GM21390 (cell line): ENCODE measurements at regions not wholly inside any gene's neighbourhood (a gene's known extent, or its start where the extent isn't known, plus 50 kb on each side); places are given as distances from the start of the nearest gene placed in this dataset.
"Not testable (repeated sequence)": the region's sequence is repeated elsewhere in the genome, so short reads cannot be mapped to it uniquely, and the experiment has no call there.

Experiments
- ATAC-seq: cut with Tn5 transposase; IDR thresholded peaks from one replicate; pipeline ENCODE4 v1.9.1; 2021; ENCODE audit not compliant: unreplicated experiment

DNA sequence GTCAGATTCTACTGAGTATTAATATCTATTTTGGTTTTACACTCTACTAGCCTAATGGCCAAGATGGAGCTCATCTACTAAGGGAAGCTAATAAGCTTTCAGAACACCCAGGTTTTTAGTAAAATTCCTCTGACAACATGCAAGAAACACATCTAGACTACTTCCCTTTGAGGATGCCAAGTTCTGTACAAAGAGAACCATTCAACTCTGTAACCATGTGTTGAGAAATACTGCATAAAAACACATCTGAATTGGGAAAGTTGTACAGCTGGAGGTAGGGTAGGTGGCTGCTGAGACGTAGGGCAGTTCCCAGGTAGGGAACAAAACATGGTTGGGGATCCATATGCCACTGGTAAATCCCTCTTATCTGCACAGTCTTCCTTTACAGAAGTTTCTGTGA lies 66.2 kb downstream of the SC5D start:
- no peak for ATAC-seq

DNA sequence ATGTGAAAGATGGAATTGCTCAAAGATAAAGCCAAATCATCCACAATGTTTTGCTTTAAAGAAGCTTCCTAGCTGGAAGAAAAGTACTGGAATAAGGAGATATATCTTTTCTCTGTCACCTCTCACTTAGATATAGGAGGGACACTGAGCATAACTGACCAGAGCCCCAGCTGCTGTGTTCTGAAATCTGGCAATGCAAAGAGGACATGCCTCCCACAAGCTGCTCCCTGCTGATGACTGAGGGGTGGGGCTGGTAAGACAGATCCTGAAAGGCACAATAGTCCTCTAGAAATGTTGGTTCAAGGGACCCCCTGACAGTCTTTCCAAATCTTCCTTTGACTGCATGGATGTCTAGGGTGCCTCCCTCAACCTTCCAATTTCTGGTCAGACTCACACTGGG lies 67.0 kb downstream of the SC5D start:
- no peak for ATAC-seq

DNA sequence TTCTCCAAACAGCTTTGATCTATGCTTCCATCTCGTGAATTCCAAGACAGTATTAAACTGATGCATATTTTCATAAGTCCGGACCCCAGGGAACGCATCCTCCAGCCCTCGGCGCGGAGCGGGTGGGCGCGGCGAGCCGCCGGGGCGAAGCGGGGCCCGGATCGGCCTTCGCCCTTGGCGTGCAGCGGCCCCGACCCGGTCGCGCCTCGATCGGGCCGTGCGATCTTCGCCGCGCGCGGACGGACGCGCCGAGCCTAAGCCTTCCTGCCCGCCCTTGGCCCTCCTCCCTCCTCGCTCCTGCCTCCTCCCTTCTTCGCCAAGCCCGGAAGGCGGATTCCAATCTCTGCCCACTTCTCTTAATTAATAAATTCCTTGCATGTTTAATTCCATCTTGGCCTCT lies 70.4 kb downstream of the SC5D start:
- ATAC-seq, result not testable (repeated sequence)

DNA sequence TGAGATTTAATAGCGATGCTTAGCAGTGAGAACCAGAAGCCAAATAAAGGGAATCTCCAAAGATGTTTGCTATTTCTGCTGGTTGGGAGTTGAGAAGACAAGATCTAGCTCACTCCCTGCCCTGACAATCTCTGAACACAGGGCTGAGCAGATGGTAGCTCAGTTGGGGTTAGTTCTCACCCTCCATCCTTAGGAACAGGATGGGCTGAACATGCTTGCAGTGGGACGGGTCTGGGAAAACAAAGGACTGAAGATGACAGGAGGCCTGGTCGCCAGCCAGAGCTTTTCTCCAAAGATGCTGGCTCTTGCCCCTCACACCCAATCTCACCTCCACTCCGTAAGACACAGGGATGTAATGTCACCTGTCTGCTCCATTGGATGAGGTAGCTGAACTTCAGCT lies 72.7 kb downstream of the SC5D start:
- ATAC-seq, result no peak

DNA sequence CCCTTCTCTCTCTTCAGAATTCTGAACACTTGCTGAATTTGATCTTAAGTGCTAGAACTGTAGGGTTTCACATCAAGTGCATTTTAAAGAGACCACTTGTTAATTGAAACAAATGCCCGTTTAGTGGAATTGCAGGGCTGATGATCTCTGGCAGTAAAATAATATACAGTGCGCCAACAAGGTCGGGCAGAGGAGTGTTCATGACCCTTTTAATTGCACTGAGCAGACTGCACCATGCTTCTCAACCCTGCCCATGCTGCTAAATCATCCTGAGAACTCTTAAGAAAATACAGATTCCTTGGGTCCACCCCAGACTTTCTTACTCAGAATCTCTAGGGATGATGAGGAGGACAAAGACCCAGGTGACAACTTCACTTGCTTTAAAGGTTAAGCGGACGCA lies 73.5 kb downstream of the SC5D start:
- ATAC-seq, result no peak

DNA sequence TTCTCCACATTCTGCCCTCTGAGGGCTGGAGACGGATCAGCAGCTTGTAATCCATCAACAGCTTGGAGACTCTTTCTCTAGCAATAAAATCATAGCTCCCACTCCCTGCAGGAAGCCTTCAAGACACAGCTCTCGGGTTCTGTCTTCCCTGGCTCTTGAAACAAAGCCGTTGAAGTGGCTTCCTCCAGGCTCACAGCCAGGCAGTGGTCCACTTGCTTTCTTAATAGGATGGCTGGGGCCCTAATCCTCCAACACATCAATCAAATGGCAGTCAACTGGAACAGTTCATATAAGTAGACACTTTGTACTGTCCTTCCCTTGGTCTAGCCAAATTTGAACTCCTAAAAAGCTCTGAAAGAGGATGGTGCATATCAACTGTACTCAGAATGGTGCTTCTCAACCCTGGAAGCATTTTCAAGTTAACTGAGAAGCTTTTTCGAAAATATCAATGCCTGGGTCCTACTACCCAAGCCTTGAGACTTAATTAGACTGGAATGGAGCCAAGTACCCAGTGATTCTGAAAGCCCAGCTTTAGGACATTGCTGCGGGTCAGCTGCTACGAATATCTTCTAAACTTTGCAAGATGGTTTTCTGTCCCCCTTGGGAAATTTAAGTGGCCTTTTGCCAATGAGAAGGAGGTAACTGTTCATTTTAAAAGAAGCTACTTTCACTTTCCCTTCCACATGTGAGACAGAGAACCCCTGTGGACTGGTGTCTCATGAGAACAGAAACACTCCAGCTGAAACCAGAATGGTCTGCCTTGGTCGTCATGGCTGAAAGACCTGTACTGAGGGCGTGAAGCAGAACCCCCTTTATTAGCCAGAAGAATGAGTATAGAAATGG lies 74.7 kb downstream of the SC5D start:
- peak; percentile 95 for ATAC-seq

DNA sequence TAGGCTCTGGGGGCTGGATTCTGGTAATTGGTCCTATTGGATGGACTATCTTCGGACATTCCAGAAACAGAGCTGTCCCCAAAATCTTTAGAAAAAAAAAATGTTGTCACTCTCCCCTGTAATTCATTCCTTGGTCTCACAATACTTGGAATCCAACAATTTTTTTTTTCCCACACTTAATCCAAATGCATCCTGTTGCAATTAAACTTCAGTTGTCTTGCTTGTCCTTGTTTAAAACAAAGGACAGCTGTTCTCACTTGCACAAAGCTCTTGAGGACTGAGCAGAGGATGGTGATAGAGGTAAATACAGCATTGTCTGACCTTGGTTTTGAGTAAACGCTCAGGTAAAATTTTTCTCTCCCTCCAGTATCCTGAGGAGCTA lies 75.3 kb downstream of the SC5D start:
- ATAC-seq, result no peak

DNA sequence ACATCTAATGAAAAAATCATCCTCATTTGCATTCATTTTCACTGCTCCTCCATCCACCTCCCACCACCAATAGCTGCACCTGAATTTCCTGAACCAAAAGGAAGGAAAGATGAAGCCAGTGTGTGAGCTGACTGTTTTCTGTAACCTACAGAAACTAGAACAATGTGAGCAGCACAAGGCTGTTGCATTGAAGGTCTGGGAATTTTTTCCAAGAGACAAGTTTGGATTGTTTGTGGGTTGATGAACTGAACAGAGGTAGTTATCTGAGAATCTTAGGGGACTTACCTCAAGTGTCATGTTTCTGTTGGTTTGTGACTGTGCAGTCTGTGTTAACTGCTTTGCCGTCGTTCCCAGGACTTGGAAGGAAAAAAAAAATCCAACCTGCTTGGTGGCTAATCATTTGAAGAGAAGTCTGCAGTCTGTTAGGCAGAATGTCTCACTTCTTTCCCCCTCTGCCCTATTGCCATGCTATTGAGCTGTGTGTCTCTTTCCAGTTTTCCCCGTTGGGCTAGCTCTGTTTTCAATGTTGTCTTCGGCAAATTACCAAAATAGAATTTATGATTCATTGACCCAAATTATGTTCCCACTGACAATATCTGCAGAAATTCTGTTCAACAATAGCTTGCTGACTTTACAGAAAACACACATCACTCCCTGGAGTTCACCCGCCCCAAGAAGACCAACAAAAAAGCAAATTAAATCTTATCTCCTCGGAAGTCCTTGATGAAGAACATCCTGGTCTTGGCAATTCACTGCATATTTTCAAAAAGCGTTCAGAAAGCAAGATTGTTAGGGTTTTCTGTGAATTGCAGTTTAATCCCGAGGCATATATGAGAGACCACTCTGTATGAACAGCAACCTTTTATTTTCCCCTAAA lies 76.0 kb downstream of the SC5D start:
- no peak for ATAC-seq

DNA sequence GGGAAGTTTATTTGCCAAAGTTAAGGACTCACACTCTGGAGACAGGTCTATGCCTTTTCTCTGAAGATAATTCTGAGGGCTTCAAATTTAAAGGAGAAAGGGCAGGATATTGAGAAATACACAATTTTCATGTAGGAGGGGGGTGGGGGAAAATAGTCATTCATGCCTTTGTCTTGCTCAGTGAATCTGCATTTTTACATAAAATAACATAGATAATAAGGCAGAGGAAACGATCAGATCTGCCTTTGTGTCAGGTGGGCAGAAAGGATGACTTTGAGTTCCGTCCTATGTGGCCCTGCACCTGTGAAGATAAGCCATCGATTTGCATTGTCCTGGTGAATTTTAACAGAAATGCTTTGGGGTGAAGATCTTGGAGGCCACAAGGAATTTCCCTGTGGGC lies 76.8 kb downstream of the SC5D start:
- ATAC-seq, result no peak

DNA sequence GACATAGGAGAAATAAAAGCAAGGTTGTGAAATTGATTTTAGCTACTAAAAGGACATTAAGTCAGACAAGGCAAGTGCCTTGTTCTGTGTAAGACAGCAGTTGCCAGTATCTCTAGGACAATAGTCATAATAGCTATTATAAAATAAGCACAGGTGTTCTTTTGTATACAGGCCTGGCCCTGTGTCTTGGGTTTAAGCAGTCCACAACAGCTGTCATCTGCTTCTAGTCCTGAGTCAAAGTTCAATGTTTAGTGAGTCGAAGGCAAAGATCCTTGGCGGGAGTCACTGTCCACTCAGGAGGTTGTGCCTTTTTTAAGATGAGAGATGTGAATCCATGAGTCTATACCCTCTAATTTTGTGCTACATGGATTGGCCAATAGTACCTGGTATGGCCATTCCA lies 79.5 kb downstream of the SC5D start:
- ATAC-seq, result no peak

DNA sequence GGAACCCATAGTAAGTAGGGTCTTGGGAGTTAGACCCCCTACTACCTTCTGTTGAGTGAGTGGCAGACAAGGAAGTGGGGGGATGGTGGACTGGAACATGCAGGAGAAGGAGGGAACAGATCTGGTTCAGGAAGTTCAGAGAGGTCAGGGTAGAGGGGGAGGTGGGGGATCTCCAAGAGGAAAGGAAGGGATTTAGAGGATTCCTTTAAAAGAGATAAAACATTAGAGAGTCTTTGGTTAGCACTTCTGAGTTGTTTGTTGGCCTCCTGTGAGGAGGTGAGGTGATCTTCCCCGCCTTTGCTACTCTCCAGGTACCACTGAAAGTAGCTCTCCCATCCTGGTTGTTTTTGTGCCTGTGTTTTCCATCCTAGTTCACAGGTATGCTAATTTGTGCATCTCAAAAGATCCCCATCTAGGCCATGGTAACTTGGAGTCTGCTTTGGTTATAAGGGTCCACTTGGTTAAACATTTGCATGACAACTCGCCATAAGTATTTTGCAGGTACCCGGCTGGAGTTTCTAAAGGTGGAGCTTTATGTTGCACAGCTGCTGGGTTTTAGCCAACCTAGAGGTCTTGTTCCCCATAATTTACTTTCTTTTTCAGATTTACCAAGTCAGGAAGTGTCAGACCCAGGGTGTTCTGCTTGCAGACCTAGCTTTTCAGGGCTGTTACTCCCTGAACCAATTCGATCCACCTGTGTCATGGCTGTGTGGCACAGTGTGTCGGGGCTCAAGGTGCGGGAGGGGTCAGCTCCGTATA lies 79.3 kb upstream of the SORL1 start:
- ATAC-seq, result peak; percentile 88

DNA sequence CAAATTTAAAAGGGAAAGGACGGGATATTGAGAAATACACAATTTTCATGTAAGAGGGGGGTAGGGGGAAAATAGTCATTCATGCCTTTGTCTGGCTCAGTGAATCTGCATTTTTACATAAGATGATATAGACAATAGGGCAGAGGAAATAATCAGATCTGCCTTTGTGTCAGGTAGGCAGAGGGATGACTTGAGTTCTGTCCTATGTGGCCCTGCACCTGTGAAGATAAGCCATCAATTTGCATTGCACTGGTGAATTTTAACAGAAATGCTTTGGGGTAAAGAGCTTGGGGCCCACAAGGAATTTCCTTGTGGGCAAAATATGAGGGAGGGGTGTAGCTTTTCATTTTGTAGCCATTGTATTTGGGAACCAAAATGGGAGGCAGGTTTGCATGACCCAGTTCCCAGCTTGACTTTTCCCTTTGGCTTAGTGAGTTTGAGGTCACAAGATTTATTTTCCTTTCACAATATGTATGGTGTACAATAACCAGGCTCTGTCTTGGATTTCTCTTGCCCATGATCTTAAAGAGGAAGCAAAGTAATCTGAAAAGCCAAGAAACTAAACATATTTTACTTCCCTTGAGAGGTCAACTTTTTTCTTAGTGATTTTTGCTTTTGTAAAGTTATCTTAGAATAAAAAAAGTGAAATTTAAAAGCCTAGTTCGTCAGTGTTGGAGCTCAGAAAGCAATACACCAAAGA lies 77.7 kb upstream of the SORL1 start:
- ATAC-seq, result no peak

DNA sequence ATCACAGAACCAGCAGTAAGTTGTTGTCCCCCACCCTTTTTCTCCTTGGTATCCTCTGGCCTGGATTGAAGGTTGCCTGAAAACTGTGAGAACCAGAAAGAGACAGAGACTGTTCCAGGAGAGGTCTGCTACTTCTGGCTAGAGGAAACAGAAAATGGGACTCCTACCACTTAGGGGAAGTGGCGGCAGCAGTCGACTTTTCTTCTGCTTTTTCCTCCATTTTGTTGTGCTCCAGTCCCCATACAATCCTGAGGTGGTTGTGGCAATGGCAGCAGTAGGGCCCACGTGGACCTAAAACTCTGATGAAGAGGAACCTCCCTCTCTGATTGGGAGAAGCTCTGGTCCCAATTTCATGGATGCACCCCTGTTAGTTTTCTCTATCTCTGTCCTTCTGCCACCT lies 76.0 kb upstream of the SORL1 start:
- ATAC-seq, result no peak

DNA sequence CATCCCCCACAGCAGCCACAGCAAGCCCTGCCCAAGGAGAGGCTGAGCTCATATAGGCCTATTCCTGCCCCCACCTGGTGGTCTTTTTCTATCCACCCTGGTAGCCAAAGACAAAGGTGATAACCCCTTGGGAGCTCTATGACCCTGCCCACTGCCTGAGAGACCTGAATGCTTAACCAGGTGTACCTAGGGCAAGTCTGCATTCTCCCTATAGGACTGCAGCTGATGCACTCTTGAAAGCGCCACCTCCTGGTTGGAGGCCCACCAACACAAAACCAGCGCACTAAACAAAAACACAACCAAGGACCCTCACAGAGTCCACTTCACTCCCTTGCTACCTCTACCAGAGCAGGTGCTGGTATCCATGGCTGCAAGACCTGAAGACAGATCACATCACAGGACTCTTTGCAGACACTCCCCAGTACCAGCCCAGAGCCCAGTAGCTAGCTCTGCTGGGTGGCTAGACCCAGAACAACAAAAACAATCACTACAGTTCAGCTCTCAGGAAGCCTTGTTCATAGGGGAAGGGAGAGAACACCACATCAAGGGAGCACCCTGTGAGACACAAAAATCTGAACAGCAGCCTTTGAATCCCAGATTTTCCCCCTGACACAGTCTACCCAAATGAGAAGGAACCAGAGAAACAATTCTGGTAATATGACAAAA lies 72.8 kb upstream of the SORL1 start:
- not testable (repeated sequence) for ATAC-seq

DNA sequence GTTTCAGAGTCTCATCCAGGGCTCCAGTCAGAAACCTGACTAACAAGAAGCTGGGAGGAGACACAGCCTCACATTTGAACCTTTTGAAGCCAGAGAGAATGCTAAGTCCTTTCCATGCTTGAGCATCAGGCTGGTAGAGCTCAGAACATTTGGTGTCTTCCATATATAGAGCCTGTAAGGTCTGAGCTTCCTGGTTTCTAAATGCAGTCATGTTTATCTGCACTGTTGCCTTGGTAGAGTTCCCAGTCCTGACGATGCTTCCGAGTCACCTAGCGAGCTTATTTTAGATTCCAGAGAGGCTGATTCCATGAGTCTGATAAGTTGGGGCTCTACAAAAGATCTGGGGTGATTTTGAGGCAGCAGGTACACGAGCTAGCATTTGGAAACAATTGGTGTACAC lies 68.4 kb upstream of the SORL1 start:
- no peak for ATAC-seq

DNA sequence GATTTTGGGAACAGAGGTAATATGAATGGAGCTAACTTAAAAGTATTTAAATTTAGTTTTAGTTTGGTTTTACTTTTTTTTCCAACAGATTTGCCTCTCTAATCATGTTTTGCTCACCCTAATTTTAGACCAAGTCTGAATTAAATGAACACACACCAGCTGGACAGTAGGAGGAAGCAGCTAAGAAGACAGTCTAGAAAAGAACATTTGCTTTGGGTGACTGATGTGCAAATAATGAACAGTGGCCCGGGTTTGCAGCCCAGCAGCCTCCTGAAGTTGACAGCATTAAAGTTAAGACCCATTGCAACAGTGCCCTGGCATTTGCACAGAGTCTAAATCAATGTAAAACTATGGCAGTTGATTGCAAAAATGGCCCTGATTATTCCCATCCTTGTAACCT lies 66.4 kb upstream of the SORL1 start:
- no peak for ATAC-seq
